COR-L47 (cell line): ENCODE measurements at regions not wholly inside any gene's neighbourhood (a gene's known extent, or its start where the extent isn't known, plus 50 kb on each side); places are given as distances from the start of the nearest gene placed in this dataset.

Experiments used
- DNase-seq: peaks from one replicate; lab custom pipeline; 2025; lab: John Stamatoyannopoulos, UW

DNA sequence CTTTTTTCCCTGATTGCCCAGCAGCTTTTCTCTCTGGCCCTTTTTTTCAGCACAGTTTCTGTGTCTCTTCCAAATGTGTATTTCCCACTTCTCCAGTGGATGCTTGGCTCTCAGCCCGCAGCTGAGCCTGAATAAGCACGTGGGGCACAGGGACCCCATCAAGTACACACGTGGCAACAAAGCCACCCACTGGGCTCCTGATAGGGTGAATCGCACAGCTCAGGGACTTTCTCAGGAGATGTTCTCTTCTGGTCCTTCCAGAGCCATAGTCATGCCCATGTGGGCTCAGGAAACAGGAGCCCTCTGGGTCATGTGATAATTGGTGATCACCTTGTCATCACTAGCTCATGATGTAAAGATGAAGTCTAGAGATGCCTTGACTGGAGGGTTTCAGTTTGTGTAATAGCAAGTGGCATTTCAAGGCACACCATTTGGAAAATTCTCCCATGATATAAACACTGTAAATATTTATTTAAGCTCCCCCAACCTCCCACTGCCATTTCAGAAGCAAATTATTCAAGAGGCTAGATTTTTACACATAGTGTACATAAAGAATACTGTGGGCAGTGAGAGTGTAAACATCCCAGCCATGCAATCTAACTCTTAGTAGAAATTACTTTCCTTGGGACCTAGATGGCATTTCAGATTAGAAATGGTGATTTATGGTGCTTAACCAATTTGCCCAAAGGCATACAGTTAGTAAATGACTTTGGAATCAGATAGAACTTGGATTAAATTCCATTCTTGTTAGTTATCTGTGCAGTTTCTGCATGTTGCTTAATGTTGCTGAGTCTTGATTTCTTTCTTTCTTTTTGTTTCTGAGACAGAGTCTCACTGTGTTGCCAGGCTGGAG, 597.5 kb downstream of the SLC4A3 start:
- DNase-seq: no peak

GRCh38 chr2:220226076-220226475, 598.6 kb downstream of the SLC4A3 start:
- no peak for DNase-seq

DNA sequence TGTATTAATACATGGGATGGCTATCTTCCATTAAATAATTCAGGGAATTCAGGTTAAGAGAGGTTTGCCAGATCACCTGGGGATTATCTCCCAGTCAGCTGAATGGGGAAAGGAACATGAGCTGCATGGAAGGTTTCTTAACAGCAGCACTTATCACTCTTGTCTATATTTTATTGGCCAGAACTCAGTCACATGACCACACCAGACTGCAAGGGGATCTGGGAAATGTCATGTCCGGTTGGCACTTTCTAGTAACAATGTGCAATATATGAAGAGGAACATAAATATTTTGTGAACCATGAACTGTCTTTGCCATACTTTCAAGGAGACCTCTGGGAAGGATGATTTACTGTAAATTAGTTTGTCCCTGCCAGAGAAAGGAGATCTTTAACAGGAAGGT, 599.1 kb downstream of the SLC4A3 start:
- DNase-seq: no peak

GRCh38 chr2:220227266-220227920, 600.0 kb downstream of the SLC4A3 start:
- no peak for DNase-seq

DNA sequence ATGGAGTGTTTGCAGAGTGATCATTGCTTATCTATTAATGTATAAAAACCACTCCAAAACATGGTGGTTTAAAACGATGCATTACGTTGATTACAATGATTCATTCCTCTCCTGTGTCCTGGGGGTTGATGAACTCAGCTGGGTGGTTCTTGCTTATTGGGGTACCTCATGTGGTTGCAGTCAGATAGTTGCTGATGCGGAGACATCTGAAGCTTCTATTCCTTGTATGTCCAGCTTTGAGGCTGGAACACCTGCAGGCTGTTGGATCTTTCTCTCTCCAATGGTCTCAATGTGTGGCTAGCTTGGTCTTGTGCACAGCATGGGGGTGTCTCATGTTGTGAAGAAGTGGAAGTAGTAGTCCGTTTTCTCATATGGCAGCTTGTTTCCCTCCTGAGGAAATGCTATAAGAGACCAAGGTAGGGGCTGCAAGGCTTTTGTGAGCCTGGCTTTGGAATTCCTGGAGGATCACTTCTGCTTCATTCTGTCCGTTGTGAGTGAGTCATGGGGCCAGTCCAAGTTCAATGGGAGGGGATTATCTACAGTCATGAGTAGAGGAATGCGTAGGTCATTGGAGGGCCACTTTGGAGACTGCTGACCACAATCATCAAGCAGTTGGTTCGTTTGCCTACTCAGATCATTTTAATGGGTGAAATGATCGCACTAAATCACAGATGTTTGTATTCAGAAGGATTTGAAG, 601.0 kb downstream of the SLC4A3 start:
- no peak for DNase-seq

- DNase-seq: no peak
Observed at GRCh38 chr2:220240641-220241040, 613.2 kb downstream of the SLC4A3 start.

DNA sequence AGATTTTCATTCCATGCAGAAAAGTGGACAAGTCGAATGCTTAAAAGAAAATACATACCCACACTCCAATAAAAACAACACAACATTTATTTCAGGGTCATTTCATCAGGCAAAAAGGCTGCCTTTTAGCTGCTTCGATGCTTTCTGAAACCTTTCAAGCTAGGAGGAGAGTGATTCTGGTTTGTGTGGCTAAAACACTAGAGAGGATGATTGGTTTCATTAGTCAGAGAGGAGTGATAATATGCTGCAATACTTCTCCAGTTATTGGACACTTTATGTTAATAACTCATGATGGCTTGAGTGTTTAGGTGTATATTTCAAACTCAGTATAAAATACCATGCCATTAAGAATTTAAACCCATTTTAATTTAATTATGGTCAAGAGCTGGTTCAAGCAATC, 614.0 kb downstream of the SLC4A3 start:
- DNase-seq: no peak

DNA sequence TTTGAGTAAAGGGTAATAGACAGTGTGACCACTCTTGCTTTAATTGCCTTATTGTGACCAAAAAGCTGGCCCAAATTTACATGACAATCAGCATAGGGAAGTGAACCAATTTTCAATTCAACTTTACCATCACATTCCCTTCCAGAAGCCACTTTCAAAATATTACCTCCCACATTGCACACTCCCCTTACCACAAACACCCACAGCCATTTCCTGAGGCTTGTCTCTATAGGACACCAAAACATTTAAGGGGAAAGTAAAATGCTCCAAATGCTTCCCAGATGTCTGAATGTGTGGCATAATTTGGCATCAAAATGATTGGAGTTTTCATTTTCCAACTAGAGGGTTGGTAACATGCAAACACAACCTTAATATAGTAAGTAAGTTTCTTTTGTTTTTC, 616.1 kb downstream of the SLC4A3 start:
- DNase-seq: no peak

- DNase-seq: no peak
Observed at GRCh38 chr2:220246386-220246785, 619.0 kb downstream of the SLC4A3 start.

DNA sequence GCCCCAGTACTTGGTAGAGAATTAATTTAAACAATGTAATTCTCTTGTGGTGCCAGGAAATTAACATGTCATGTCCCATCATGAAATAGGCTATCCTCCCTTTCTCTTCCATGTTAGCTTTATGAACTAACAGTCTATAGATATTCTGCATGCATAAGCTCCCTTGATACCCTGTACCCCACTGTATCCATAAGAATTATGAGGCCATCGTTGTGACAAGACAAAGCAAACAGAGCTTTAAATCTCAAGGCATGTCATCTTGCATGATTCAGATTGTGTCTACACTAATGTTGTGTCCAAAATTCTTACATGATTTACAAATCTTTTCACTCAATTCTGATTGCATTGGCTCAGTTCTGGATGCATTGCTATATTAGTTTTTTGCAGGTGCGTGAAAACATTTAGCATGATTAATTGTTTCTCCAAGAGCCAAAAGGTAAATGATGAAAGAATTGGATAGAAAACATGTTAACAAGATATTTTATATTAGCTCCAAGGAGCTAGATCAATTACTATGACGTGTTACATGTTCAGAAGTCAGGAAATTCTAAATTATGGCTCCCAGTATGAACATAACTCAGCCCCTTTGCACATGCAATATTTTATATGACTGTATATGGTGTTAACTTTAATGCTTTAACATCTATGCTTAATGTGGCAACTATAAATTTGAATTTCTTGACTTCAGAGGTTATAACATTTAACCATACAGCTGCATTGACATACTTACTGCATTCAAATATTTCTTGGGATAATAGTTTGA, 620.3 kb downstream of the SLC4A3 start:
- DNase-seq: no peak

DNA sequence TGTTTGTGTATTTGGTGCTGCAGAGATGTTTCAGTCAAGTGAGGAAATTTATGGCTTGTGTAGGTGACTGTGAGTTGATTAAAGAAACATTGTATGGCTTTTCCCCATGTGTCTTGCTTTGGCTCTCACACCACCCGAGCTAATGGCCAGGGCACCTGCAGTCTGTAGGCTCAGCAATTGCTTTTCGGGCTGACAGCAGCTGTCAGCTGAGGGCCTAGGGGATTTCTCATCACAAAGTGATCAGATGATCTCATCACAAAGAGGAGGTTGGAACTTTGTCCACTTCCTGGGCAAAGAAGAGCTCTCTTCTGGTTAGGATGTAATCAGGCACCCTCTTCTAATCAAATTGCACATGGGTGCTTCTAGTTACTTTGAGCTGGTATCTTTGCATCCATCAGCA, 632.2 kb downstream of the SLC4A3 start:
- no peak for DNase-seq

GRCh38 chr2:220263300-220263699, 635.9 kb downstream of the SLC4A3 start:
- no peak for DNase-seq

DNA sequence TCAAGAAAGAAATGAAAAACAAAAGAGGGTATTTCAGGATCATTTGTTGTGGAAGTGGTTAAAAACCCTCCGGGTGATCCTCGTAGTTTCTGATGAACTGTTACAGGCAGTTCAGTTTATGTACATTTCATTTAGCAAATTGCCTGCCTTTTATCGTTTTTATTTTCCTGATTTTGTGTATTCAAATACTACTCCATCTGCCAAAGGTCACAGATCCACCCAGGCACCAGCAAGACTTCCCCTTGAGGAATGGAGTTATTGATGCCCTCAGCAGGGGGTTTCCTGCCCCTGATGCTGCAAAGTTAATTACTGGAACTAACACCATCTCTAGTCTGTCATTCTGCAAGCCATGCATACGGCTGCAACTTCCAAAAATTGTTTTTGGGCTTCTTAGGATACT, 641.9 kb downstream of the SLC4A3 start:
- peak; percentile 76 for DNase-seq

DNA sequence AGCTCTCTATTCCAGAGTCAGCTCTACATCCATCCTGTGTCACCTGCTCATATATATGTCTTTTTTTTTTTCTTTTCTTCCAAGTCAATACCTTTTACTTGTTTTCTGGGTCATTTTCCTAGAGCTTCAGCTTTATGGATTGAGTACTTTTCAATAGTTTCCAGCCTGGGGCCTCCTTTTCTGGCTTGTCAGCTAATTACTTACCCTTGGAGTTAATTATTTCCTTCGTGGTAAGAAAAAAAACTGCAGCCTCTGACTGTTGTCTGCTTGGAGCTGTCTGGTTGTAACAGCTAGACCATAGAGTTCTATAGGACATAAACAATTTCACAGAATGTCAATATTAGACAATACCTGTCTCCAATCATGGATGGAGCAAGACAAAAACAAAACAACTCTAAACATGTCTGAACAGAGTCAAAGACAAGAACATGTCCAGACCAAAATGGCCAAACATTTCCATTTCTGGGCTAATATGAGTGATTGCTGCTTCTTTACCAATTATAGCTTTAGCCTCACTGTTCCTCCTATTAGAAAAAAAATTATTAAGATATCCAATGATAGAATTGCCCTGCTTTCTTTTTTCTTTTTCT, 643.1 kb downstream of the SLC4A3 start:
- no peak for DNase-seq

GRCh38 chr2:220272656-220273055, 645.2 kb downstream of the SLC4A3 start:
- DNase-seq: no peak

DNA sequence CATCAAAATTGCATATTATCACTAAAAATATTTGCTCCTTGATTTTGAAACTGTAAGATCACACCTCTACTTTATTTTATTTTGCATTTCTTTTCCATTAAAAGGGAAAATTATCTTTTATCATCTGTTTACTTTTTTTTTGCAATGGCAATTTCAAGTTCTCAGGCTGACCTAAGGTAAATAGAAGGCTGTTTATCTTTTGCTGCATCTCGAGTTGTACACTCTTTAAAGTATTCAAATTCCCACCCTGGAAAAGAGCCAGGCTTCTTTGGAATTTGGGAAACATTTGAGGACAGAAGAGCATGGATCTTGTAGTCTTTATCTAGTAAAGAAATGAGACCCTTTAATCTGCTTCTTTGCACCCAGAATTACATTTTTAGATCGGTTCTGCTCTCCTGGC, 645.7 kb downstream of the SLC4A3 start:
- no peak for DNase-seq

DNA sequence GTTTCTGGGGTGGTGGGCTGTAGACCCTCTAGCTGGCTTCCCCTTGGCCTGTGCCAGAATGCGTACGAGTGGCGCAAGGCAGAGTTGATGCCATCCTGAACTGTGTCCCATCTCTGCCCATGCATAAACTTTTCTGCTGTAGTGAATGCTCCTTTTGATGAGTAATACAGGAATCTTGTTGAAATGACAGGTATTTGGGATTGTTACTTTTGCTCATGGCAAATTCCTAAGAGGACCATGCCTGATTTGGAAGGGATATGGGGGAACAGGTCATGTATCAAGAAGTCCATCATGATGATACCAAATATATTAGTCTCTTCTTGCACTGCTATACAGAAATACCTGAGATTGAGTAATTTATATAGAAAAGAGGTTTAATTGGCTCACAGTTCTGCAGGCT, 648.0 kb downstream of the SLC4A3 start:
- no peak for DNase-seq

DNA sequence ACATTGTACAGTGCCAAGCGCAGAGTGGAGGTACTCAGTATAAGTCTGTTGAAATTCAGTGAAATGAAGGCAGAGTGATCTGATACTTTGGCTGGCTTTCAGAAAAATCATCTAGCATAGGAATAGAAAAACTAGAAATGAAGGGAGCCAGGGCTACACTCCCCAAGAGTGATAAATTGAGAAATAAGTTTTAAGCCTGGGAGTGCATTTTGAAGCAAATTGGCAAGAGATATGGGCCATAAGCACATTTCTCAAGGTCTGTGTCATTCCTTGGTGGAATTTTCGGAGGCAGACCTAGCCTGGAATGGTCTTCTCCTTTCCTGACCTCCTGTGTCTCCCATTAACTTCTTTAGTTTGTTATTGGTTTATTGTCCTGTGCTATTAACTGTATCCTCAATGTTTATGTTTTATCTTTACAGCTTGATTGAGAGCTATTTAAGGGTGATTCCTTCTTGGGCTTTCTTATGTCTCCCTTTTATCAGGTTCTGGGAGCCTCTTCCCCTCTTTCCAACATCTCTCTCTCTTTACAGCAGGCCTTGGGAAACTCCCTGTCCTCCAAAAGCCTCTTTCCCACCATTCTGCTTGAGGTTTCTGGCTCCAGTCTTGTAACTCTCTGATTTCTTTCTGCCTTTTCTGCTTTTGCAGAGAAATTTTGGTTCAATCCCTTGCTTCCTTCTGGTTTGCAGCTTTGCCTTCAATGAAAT, 649.5 kb downstream of the SLC4A3 start:
- no peak for DNase-seq

GRCh38 chr2:220277445-220277975, 650.1 kb downstream of the SLC4A3 start:
- no peak for DNase-seq

DNA sequence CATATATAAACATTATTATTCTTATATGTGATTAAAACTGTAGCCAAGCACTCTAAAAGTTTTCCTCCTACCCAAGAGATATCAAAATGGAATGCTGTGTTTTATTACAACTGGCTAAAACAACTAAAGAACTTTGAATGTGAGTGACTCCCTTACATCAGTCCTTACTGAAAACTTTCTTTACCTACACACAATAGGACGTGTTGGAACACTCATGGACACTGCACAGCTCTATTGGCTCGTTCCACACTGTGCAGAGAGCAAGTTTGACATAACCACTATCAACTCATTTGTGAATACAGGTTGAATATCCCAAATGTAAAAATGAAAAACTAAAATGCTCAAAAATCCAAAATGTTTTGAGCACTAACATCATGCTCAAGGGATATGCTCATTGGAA, 650.6 kb downstream of the SLC4A3 start:
- DNase-seq: no peak

GRCh38 chr2:220279372-220279771, 651.9 kb downstream of the SLC4A3 start:
- DNase-seq: no peak
